NT2/D1 (cell line): ENCODE measurements at regions not wholly inside any gene's neighbourhood (a gene's known extent, or its start where the extent isn't known, plus 50 kb on each side); places are given as distances from the start of the nearest gene placed in this dataset.
"Not testable (repeated sequence)": the region's sequence is repeated elsewhere in the genome, so short reads cannot be mapped to it uniquely, and the experiment has no call there.

Experiments
- DNase-seq: peaks from one replicate; pipeline ENCODE4 v3.0.0-alpha.2; 2011; ENCODE audit warnings: low read depth, low spot score
- H3K27me3 ChIP-seq: 2 replicates; pipeline ENCODE4 v1.6.0; 2011; ENCODE audit warnings: mild to moderate bottlenecking; ENCODE audit not compliant: insufficient read length, insufficient read depth
- H3K36me3 ChIP-seq: 2 replicates; pipeline ENCODE4 v1.6.1; 2011; ENCODE audit warnings: mild to moderate bottlenecking, low read length, mixed read lengths; ENCODE audit not compliant: insufficient read depth, insufficient read length
- H3K4me1 ChIP-seq: 2 replicates; pipeline ENCODE4 v1.5.1; 2011; ENCODE audit not compliant: insufficient read depth, insufficient read length
- H3K4me3 ChIP-seq: 2 replicates; pipeline ENCODE4 v1.5.1; 2011; ENCODE audit warnings: low read depth; ENCODE audit not compliant: insufficient read length
- H3K9ac ChIP-seq: 2 replicates; pipeline ENCODE4 v1.6.0; 2011; ENCODE audit warnings: low read depth; ENCODE audit not compliant: insufficient read length
- H3K9me3 ChIP-seq: 2 replicates; pipeline ENCODE4 v1.5.1; 2011; ENCODE audit warnings: mild to moderate bottlenecking, low read length; ENCODE audit not compliant: insufficient read depth
- SUZ12 ChIP-seq: IDR thresholded peaks from 2 replicates; pipeline ENCODE4 v1.6.1; 2011; ENCODE audit not compliant: insufficient read length, insufficient read depth; ENCODE audit errors: extremely low read depth
- YY1 ChIP-seq: IDR thresholded peaks from 2 replicates; pipeline ENCODE4 v1.6.1; 2011; ENCODE audit not compliant: insufficient read length, insufficient read depth
- ZNF274 ChIP-seq: IDR thresholded peaks from 2 replicates; pipeline ENCODE4 v1.6.1; 2011; ENCODE audit warnings: mild to moderate bottlenecking, low read depth, low read length

GRCh38 chrX:40891798-40892197 lies 156.5 kb upstream of the MED14 start:
- DNase-seq, result no peak
- peaks cover 12% of the 10 kb centered on the region; the same call in 1 of the 2 replicates for H3K9me3 ChIP-seq
- H3K4me1 ChIP-seq, result peaks cover 2% of the 10 kb centered on the region
- no peaks in the 10 kb centered on the region for H3K36me3 ChIP-seq
- no peak overlapping the region for H3K9ac ChIP-seq
- H3K4me3 ChIP-seq, result no peak overlapping the region
- no peaks in the 10 kb centered on the region for H3K27me3 ChIP-seq
- TF ChIP-seq YY1 (no peak), SUZ12 (no peak), ZNF274 (no peak)

GRCh38 chrX:40893251-40893910 lies 158.0 kb upstream of the MED14 start:
- peaks cover 12% of the 10 kb centered on the region; the same call in 1 of the 2 replicates for H3K9me3 ChIP-seq
- no peak for DNase-seq
- no peak for TF ChIP-seq SUZ12
- no peak for TF ChIP-seq YY1
- no peak for TF ChIP-seq ZNF274

GRCh38 chrX:40895246-40895645 lies 159.9 kb upstream of the MED14 start:
- DNase-seq, result no peak
- Histone ChIP-seq H3K4me3 (no peak overlapping the region), H3K36me3 (no peaks in the 10 kb centered on the region), H3K4me1 (peaks cover 4% of the 10 kb centered on the region), H3K9me3 (peaks cover 12% of the 10 kb centered on the region; the same call in 1 of the 2 replicates), H3K27me3 (no peaks in the 10 kb centered on the region), H3K9ac (no peak overlapping the region)
- TF ChIP-seq ZNF274, result no peak
- no peak for TF ChIP-seq SUZ12
- TF ChIP-seq YY1, result no peak

More at GRCh38 chrX:40893251-40893910, 158.0 kb upstream of the MED14 start:
- H3K36me3 ChIP-seq, result no peaks in the 10 kb centered on the region
- H3K27me3 ChIP-seq, result no peaks in the 10 kb centered on the region
- H3K4me3 ChIP-seq, result no peak overlapping the region
- H3K4me1 ChIP-seq, result peaks cover 2% of the 10 kb centered on the region
- H3K9ac ChIP-seq, result no peak overlapping the region

GRCh38 chrX:40897718-40898270 lies 162.5 kb upstream of the MED14 start:
- no peaks in the 10 kb centered on the region for H3K9me3 ChIP-seq
- TF ChIP-seq ZNF274 (no peak), YY1 (no peak), SUZ12 (no peak)
- H3K4me3 ChIP-seq, result no peak overlapping the region
- DNase-seq, result no peak
- no peaks in the 10 kb centered on the region for H3K36me3 ChIP-seq
- H3K4me1 ChIP-seq, result peaks cover 4% of the 10 kb centered on the region
- no peak overlapping the region for H3K9ac ChIP-seq
- H3K27me3 ChIP-seq, result no peaks in the 10 kb centered on the region

- H3K9me3 ChIP-seq, H3K9ac ChIP-seq, DNase-seq, H3K36me3 ChIP-seq, H3K27me3 ChIP-seq, H3K4me3 ChIP-seq, H3K4me1 ChIP-seq: not testable (repeated sequence)
Measured at GRCh38 chrX:40904739-40905138, 169.4 kb upstream of the MED14 start.

- no peak for DNase-seq
- no peaks in the 10 kb centered on the region for H3K9me3 ChIP-seq
- H3K4me1 ChIP-seq, result no peaks in the 10 kb centered on the region
- no peaks in the 10 kb centered on the region for H3K27me3 ChIP-seq
- no peaks in the 10 kb centered on the region for H3K36me3 ChIP-seq
- no peak overlapping the region for H3K4me3 ChIP-seq
- no peak for TF ChIP-seq SUZ12
- H3K9ac ChIP-seq, result no peak overlapping the region
Measured at GRCh38 chrX:40908026-40908425, 172.7 kb upstream of the MED14 start.

GRCh38 chrX:40908857-40909475 lies 173.6 kb upstream of the MED14 start:
- no peaks in the 10 kb centered on the region for H3K36me3 ChIP-seq
- TF ChIP-seq ZNF274 (no peak), SUZ12 (no peak), YY1 (no peak)
- no peaks in the 10 kb centered on the region for H3K27me3 ChIP-seq
- no peak overlapping the region for H3K9ac ChIP-seq
- H3K4me1 ChIP-seq, result no peaks in the 10 kb centered on the region
- no peaks in the 10 kb centered on the region for H3K9me3 ChIP-seq
- DNase-seq, result no peak
- H3K4me3 ChIP-seq, result no peak overlapping the region

- Histone ChIP-seq H3K4me3 (no peak overlapping the region), H3K36me3 (no peaks in the 10 kb centered on the region), H3K27me3 (no peaks in the 10 kb centered on the region), H3K4me1 (no peaks in the 10 kb centered on the region), H3K9me3 (no peaks in the 10 kb centered on the region), H3K9ac (no peak overlapping the region)
- DNase-seq, result no peak
- TF ChIP-seq SUZ12 (no peak), YY1 (no peak), ZNF274 (no peak)
Measured at GRCh38 chrX:40912166-40912565, 173.1 kb upstream of the USP9X start.
